HG03565 (cell line): ENCODE measurements at regions not wholly inside any gene's neighbourhood (a gene's known extent, or its start where the extent isn't known, plus 50 kb on each side); places are given as distances from the start of the nearest gene placed in this dataset.
"Not testable (repeated sequence)": the region's sequence is repeated elsewhere in the genome, so short reads cannot be mapped to it uniquely, and the experiment has no call there.

ENCODE experiments used
- ATAC-seq: cut with Tn5 transposase; IDR thresholded peaks from one replicate; pipeline ENCODE4 v1.9.1; 2021; ENCODE audit warnings: mild to moderate bottlenecking, moderate library complexity; ENCODE audit not compliant: unreplicated experiment

DNA sequence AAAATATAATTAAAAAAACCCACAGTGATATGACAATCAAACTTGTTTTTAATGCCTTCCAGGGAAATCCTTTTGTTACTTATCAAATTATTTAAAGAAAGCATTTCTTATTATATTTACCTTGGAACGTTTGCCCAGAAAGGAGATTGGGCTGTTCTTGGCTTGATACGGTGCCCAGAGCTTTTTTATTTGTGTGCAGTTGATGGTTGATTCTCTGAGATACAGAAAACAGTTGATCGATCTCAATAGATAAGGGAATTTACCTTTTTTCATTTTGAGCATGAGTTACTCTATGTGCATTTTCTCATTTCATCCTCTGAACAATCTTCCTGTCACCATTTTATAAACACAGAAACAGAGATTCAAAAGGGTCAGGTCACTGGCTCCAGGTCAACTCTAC lies 72.5 kb upstream of the NEDD9 start:
- no peak for ATAC-seq

DNA sequence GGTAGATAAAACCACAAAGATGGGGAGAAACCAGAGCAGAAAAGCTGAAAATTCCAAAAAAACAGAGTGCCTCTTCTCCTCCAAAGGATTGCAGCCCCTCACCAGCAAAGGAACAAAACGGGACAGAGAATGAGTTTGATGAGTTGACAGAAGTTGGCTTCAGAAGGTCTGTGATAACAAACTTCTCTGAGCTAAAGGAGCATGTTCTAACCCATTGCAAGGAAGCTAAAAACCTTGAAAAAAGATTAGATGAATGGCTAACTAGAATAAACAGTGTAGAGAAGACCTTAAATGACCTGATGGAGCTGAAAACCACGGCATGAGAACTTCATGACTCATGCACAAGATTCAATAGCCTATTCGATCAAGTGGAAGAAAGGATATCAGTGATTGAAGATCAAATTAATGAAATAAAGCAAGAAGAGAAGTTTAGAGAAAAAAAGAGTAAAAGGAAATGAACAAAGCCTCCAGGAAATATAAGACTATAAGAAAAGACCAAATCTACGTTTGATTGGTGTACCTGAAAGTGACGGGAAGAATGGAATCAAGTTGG lies 67.5 kb upstream of the NEDD9 start:
- ATAC-seq: not testable (repeated sequence)

DNA sequence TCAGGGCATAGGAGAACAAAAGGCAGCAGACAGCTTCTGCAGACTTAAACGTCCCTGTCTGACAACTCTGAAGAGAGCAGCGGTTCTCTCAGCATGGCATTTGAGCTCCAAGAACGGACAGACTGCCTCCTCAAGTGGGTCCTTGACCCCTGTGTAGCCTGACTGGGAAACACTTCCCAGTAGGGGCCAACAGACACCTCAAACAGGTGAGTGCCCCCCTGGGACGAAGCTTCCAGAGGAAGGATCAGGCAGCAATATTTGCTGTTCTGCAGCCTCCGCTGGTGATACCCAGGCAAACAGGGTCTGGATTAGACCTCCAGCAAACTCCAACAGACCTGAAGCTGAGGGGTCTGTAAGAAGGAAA lies 66.9 kb upstream of the NEDD9 start:
- not testable (repeated sequence) for ATAC-seq

DNA sequence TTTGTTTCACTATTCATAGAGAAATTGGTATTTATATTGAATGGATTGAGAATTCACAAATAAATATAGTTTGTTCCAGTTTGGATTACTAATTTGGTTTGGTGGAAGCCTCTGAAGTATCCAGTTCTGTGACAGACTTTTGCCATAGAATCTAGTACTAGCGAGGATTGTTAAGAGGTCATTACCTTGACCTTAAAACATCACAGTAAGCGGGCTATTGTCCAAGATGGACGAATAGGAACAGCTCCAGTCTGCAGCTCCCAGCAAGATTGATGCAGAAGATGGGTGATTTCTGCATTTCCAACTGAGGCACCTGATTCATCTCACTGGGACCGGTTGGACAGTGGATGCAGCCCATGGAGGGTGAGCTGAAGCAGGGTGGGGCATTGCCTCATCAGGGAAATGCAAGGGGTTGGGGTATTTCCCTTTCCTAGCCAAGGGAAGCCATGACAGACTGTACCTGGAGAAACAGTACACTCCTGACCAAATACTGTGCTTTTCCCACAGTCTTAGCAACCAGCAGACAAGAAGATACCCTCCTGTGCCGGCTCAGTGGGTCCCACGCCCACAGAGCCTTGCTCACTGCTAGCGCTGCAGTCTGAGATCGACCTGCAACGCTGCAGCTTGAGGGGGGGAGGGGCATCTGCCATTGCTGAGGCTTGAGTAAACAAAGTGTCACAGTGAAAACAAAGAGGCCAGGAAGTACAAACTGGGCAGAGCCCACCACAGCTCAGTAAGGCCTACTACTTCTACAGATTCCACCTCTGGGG lies 66.4 kb upstream of the NEDD9 start:
- no peak for ATAC-seq

DNA sequence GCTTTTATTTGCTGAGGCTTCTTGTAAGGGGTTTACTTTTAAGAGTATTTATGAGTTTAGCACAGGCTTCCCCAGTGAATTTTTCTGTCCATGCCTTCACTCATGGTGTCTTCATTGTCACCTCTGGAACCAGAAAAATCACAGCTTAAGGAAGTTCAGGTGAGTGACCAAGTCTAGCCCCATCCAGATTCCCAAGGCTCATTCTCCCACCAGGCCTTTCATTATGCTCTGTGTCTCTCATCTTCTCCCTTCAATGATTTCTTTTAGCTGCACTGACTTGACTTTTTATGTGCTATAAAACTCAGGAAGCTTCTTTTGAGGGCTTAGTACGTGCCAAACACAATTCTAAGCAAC lies 64.9 kb upstream of the NEDD9 start:
- ATAC-seq: no peak

DNA sequence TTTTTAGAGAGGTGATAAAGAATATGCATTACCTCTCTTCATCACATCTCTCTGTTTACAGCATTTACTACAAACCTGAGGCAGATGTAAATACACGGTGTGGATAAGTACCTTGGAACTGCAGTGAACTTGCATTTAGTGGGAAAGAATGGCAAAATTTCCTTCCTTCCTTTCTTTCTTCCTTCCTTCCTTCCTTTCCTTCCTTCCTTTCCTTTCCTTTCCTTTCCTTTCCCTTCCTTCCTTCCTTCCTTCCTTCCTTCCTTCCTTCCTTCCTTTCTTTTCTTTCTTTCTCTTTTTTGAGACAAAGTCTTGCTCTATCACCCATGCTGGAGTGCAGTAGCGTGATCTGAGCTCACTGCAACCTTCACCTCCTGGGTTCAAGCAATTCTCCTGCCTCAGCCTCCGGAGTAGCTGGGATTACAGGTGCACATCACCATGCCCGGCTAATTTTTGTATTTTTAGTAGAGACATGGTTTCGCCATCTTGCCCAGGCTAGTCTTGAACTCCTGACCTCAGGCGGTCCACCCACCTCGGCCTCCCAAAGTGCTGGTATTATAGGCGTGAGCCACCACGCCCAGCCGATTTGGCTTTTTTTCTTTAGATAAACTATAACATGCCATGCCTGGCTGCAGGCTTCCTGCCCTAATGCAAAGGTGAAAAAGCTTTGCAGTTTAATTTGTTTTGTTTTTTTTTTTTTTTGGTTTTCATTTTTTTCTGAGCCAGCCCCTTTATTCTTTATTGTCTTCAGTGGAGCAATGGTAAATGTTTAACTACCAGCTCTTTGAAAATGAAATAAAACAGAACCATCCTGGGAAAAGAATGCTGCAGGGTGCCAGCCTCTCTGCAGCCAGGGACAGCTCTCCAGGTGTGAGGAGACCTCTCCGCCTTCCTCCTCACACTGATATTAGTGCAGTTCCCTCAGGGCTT lies 64.2 kb upstream of the NEDD9 start:
- ATAC-seq: no peak

DNA sequence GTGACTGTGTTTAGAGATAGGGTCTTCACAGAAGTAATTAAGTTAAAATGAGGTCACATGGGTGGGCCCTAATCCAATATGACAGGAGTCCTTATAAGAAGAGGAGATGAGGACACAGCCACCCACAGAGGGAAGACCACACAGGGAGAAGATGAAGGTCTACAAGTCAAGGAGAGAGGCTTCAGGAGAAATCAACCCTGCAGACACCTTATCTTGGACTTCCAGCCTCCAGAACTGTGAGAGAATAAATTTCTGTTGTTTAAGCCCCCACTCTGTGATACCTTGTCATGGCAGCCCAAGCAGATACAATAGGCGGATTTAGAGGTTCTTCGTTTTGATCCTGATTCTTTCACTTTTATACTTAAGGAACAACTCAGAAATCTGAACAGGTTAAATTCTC lies 63.5 kb upstream of the NEDD9 start:
- ATAC-seq: no peak

DNA sequence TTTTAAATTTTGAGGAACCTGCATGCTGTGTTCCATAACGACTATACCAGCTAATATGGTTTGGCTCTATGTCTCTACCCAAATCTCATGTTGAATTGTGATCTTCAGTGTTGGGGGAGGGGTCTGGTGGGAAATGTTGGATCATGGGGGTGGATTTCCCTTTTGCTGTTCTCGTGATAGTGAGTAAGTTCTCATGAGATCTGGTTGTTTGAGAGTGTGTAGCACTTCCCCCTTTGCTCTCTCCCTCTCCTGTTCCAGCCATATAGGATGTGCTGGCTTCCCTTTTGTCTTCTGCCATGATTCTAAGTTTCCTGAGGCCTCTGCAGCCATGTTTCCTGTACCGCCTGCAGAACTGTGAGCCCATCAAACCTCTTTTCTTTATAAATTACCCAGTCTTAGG lies 61.8 kb upstream of the NEDD9 start:
- ATAC-seq: no peak

DNA sequence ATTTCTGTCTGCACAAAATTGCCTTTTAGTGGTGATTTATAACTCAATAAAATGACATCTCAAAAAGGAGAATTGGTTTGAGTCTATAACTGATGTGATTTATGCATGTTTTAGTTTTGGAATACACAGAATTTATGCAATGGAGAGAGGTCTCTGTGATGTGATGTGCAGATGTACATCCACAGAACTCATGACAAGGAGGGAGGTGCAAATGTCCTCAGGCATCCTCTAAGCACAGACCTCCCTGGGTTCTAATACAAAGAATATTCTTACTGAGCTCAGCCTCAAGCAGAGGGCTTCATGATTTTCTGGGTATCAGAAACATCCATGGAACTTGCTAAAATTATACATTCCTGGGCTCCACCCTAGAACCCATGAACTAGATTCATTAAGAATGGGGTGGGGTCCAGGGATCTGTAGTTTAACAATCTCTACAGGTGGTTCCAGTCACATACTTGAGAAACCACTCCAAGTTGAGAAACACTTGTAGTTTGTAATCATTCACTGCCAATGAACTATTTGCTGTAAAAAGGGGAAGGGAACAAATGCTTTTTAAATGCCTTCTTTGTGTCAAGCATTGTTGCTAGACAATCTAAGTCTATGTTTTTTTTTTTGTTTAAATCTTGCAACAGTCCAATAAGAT lies 60.2 kb upstream of the NEDD9 start:
- no peak for ATAC-seq

DNA sequence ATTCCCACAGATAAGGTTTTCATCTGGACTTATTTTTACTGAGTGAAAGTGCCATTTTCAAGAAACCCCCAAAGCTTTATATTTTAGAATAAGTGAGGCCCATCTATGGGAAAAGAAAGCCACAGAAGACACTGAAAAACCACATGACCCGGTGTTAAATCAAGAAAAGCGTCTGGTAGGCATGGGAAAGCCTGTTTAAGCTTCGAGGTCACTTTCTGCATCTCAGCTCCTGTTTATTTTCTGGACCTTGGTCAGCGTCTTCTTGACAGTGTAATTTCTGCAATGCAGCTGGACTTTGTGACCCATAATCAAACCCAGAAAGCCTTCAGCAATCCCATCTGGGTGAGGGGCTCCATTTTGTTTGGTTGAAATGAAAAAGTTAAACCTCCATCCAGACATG lies 59.6 kb upstream of the NEDD9 start:
- ATAC-seq: no peak

DNA sequence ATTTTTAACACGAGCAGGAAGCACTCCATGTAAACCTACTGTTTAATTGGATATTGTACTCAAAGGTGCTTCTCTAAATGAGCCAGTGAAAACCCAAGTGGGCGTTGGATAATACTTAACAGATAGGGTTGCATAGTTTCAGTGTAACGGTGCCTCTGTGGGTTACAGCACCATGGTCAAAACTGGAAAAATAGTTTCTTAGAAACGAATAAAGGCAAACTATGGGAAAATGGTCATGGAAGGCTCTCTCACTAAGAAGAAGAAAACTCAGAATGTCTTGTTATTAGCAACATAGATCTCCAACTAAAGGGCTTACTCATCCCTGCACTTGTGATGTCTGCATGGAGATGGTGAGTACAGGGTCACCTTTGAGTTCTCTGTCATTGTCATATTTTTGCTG lies 59.1 kb upstream of the NEDD9 start:
- no peak for ATAC-seq

DNA sequence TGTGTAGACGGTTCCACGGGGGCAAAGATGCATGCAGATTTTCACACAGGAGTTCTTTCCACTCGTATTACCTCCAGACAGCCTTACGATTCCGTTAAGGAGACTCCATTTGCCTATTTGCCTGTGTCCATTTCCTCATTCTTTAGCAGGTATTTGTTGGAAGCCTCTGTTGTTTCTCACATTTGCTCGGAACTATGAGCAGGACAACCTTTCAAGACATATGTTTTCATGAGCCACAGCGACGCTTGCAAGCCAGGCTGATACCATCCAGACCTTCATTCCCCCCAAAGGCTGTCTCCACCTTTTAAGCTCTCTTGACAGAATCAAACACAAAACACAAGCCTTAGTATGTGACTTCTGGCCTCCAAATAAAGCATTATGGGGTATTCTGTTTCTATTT lies 57.6 kb upstream of the NEDD9 start:
- ATAC-seq: no peak

DNA sequence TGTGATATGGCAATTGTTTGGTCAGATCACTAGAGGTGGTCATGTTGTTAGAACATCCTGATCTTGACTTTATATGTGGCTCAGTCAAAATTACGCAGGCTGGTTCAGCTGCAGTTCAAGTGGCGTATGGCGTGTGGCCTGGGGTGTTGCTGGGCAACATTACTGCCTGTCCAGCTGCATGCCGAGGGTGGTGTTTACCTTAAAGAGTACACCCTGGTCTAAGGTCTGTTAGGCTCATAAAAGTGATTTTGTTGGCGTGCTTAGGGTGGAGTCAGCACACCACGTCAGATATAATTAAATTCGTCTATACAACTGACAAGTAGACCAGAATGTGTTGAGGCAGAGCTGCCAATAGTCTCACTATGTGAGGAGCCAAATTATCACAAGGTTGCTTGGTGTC lies 55.6 kb upstream of the NEDD9 start:
- ATAC-seq: no peak

DNA sequence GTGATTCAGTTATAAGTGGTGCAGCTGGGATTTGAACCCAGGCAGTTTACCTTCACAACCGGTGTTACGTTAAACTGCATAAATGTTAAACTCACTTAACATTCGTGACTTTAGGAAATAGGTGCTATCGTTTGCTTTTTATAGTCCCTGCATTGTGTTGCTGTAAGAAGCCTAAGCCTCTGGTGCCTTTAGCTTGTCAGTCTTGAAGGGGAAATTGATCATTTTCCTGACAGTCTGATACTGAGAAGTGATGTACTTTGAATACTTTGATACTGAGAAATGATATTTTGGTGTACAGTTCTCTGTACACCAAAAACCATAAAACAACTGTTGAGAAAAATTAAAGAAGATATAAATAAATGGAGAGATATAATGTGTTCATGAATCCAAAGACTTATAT lies 52.5 kb upstream of the NEDD9 start:
- no peak for ATAC-seq

DNA sequence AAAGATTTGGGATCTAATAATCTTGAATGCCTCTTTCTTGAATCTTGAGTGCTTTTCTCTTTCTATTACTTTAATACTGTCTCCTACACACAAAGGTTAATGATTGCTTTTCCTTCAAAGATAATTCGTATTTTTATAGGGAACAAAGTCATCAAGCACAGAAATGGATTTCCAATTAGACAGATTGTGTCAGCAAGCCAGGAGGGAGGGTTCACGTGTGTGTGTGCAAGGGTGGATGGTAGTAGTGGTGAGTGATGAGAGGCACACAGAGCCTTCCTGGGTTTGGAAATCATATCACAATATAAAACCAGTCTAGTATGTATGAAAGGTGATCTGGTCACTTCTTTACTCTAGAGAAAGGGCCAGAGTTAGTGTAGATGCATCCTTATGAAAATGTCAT lies 51.2 kb upstream of the NEDD9 start:
- ATAC-seq: no peak

DNA sequence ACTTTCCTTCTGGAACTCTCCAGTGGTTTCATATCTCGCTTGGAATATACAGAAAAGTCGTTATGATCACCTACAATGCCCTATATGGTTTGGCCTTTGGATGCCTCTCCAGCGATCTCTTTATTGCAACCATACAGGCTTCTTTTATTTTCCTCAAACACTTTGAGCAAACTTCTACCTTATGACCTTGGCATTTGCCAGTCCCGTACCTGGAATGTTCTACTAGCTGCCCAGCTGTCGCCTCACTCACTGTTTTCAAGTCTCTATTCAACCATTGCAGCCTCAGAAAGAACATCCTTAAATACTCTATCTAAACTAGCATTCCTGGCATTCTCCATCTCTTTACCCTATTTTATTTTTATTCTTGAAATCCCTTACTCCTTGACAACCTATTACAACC lies 50.4 kb upstream of the NEDD9 start:
- no peak for ATAC-seq
